Pancreas (tissue), 10 donors: ENCODE measurements at regions not wholly inside any gene's neighbourhood (a gene's known extent, or its start where the extent isn't known, plus 50 kb on each side); places are given as distances from the start of the nearest gene placed in this dataset.

Experiments used
- ATAC-seq, 4 donors: fragments of 200-7000 bp; cut with Tn5 transposase; one replicate each; pipeline versions ENCODE4 v1.8.0 to v1.9.1; 2020; ENCODE audit warnings: mild to moderate bottlenecking in 4 of 4, moderate library complexity in 4 of 4
- DNase-seq, 6 donors: peaks; one replicate each; pipeline ENCODE4 v3.0.0-alpha.2; 2020
- FAIRE-seq: peaks from 2 replicates; lab custom pipeline; 2012; peaks lifted over from hg19 to GRCh38; lab: Jason Lieb, UNC
- H3K27ac ChIP-seq, 4 donors: fragments of 200-600 bp; sonication (generic); 1 replicate in 3 of 4; 2 replicates in 1 of 4; pipeline versions ENCODE4 v1.5.0 to v1.8.0; 2020
- H3K27me3 ChIP-seq, 4 donors: fragments of 200-600 bp; one replicate each; pipeline ENCODE4 v1.8.0; 2021
- H3K36me3 ChIP-seq, 3 donors: fragments of 200-600 bp; sonication (generic) in 1 of 3; one replicate each; pipeline versions ENCODE4 v1.5.0 to v1.8.0; 2020 to 2021
- H3K4me1 ChIP-seq, 3 donors: fragments of 200-600 bp; one replicate each; pipeline ENCODE4 v1.8.0; 2021
- H3K4me3 ChIP-seq, 4 donors: fragments of 200-600 bp; sonication (generic) in 2 of 4; one replicate each; pipeline versions ENCODE4 v1.5.0 to v1.8.0; 2020 to 2021
- H3K9me3 ChIP-seq, 4 donors: fragments of 200-600 bp; one replicate each; pipeline ENCODE4 v1.8.0; 2021
- WGBS, 2 donors: extraction: QIAGEN DNeasy Blood & Tissue Kit; methylation state at CpG; one replicate each; pipeline ENCODE4 v1.1.7; 2013; 5-methylcytosine and 5-hydroxymethylcytosine counted together
- intact Hi-C, 3 donors: fragments of 100-400 bp; cut with DNase I; formaldehyde crosslinking; loops; one replicate each; pipeline versions ENCODE4 v1.11.1 to v1.14.2; 2022
- TF ChIP-seq, protein P1 (sequence below), 4 donors: fragments of 200-600 bp; sonication (generic) in 3 of 4; IDR thresholded peaks; one replicate each; pipeline versions ENCODE4 v1.5.0 to v1.8.0; 2021; ENCODE audit warnings: antibody characterized with exemption in 4 of 4
- donor health status: healthy with polysubstance abuse.
- donor health status: DM: no; HTN: no; CAD: no; lungs with moderate emphysema.
- donor health status: DM: no; HTN: no; CAD: no.
- donor health status: control.
- donor health status: control.
- donor health status: Bipolar disorder and iron deficiency.
- donor health status: DM: yes; HTN: yes; CAD: no.
- donor health status: DM: no; HTN: no; CAD: no.
- donor health status: DM: no; HTN: no; CAD: no.
- donor health status: DM: yes; HTN: yes; CAD: no.

GRCh38 chr20:60331688-60332300 lies 373.6 kb downstream of the CDH26 start:
- no peak for ATAC-seq
- intact Hi-C loops: no loop called here
- no peak for DNase-seq
- FAIRE-seq: no peak
- WGBS, 2 donors: 52 to 57% methylated on average over 11 of the region's 11 CpGs
- Histone ChIP-seq H3K4me3 (no peak overlapping the region), H3K36me3 (no peaks in the 10 kb centered on the region), H3K9me3 (no peaks in the 10 kb centered on the region), H3K27ac (no peak overlapping the region), H3K27me3 (no peaks in the 10 kb centered on the region), H3K4me1 (no peaks in the 10 kb centered on the region)
- TF ChIP-seq, protein P1, sequence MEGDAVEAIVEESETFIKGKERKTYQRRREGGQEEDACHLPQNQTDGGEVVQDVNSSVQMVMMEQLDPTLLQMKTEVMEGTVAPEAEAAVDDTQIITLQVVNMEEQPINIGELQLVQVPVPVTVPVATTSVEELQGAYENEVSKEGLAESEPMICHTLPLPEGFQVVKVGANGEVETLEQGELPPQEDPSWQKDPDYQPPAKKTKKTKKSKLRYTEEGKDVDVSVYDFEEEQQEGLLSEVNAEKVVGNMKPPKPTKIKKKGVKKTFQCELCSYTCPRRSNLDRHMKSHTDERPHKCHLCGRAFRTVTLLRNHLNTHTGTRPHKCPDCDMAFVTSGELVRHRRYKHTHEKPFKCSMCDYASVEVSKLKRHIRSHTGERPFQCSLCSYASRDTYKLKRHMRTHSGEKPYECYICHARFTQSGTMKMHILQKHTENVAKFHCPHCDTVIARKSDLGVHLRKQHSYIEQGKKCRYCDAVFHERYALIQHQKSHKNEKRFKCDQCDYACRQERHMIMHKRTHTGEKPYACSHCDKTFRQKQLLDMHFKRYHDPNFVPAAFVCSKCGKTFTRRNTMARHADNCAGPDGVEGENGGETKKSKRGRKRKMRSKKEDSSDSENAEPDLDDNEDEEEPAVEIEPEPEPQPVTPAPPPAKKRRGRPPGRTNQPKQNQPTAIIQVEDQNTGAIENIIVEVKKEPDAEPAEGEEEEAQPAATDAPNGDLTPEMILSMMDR (IDR thresholded peaks at IDR 0.05): no peak

DNA sequence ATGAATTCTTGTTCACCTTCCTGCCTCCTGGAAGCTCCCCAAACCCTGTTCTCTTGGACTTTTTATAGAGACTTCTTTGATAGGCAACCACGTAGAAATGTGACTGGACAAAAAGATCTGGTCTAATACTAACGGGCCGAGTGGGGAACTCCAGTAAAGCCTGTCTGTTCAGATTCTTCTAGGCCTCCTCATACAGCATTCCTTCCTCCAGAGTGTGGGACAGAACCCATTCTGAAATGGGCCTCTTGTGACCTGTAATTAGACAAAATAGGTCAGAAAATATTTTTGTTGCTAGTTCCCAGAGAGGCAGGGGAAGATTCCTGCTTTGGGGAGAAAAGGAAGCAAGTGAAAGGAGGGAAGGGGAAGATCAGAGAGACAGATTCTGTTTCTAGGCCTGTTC lies 374.3 kb downstream of the CDH26 start:
- no peak for DNase-seq
- no peak overlapping the region for H3K4me3 ChIP-seq
- 64 to 75% methylated on average over 3 of the region's 3 CpGs for WGBS, 2 donors
- H3K27me3 ChIP-seq: no peaks in the 10 kb centered on the region
- no peaks in the 10 kb centered on the region for H3K36me3 ChIP-seq
- no peaks in the 10 kb centered on the region for H3K9me3 ChIP-seq
- intact Hi-C loops: no loop called here
- H3K4me1 ChIP-seq: no peaks in the 10 kb centered on the region
- H3K27ac ChIP-seq: no peak overlapping the region
- TF ChIP-seq, protein P1 (IDR thresholded peaks at IDR 0.05): no peak
- ATAC-seq: no peak
- no peak for FAIRE-seq

DNA sequence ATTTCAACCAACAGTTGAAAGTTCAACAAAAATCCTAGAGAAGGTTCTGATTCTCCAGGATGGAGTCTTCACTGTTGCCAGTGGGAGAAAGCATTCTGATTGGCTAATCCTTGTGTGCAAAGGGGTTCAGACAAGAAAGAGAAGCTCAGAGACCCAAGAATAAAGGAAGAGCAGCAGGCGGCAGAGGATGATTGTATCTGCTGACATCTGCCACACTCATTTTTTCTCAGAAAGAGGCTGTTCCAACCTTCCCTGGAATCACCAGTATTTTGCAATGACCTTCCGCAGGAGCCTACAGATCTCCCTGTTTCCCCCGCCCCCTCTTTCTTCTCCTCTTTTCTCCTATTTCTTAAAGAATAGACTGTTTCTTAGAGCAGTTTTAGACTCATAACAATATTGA lies 376.7 kb downstream of the CDH26 start:
- FAIRE-seq: no peak
- 71 to 96% methylated on average over 3 of the region's 3 CpGs for WGBS, 2 donors
- DNase-seq: no peak
- H3K27me3 ChIP-seq: no peaks in the 10 kb centered on the region
- H3K27ac ChIP-seq: no peak overlapping the region
- H3K9me3 ChIP-seq: no peaks in the 10 kb centered on the region
- TF ChIP-seq, protein P1 (IDR thresholded peaks at IDR 0.05): no peak
- no peak overlapping the region for H3K4me3 ChIP-seq
- no peaks in the 10 kb centered on the region for H3K36me3 ChIP-seq
- ATAC-seq: no peak
- intact Hi-C loops: no loop called here
- no peaks in the 10 kb centered on the region for H3K4me1 ChIP-seq

DNA sequence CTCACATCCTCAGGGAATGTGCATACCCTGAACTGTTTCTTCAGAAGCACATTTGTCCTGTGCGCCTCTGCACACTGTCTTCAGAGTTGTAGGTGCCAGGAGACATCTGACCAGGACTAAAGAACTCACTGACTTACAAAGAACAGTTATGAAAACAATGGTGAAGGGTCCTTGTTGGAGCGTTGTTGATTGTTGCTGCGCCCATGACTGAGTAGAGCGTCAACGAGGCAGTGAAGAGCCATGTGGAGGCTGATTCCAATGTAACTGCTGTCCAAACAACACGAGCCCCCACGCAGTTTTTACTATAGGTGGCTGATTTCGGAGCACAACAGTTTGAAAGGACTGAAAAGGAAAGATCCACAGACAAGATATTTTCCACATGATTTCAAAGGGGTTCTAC lies 380.3 kb downstream of the CDH26 start:
- Histone ChIP-seq H3K4me1 (no peaks in the 10 kb centered on the region), H3K9me3 (no peaks in the 10 kb centered on the region), H3K36me3 (no peaks in the 10 kb centered on the region), H3K27me3 (no peaks in the 10 kb centered on the region), H3K27ac (no peak overlapping the region), H3K4me3 (no peak overlapping the region)
- WGBS, 2 donors: 57 to 76% methylated on average over 8 of the region's 8 CpGs
- FAIRE-seq (no peak), ATAC-seq (no peak), DNase-seq (no peak)
- TF ChIP-seq, protein P1 (IDR thresholded peaks at IDR 0.05): no peak
- intact Hi-C loops: no loop called here

DNA sequence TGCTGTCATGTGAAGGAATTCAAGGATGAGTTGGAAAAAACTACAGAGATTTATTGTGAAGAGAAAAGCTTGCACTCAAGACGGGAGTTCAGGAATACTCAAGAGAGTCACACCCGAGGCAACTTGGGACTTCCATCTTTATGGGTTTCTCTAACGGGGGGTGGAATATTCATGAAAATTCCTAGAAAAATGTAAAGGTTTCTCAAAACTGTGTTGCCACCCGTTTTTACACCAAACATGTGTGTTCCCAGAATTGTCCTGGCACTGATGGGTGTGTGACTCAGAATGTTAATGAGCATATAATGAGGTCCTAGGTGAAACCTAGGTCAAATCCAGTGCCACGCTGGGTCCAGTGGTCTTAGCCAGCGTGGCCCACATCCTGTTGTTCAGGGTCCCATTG lies 381.5 kb downstream of the CDH26 start:
- H3K4me1 ChIP-seq: no peaks in the 10 kb centered on the region
- H3K27ac ChIP-seq: no peak overlapping the region
- 50 to 70% methylated on average over 6 of the region's 6 CpGs for WGBS, 2 donors
- intact Hi-C loops: no loop called here
- no peaks in the 10 kb centered on the region for H3K9me3 ChIP-seq
- H3K27me3 ChIP-seq: no peaks in the 10 kb centered on the region
- DNase-seq (no peak), ATAC-seq (no peak), FAIRE-seq (no peak)
- no peaks in the 10 kb centered on the region for H3K36me3 ChIP-seq
- no peak overlapping the region for H3K4me3 ChIP-seq
- TF ChIP-seq, protein P1 (IDR thresholded peaks at IDR 0.05): no peak
